SK-N-SH treated with all-trans-retinoic acid at 6 μM for 48 hours (cell line): ENCODE measurements at regions not wholly inside any gene's neighbourhood (a gene's known extent, or its start where the extent isn't known, plus 50 kb on each side); places are given as distances from the start of the nearest gene placed in this dataset.

ENCODE experiments used
- ATAC-seq: fragments of 200-7000 bp; cut with Tn5 transposase; 3 replicates; pipeline ENCODE4 v1.9.1; 2020; ENCODE audit warnings: mild to moderate bottlenecking, moderate library complexity
- ARNTL ChIP-seq: fragments of 450-650 bp; formaldehyde crosslinking; IDR thresholded peaks from 2 replicates; pipeline ENCODE4 v1.5.0; 2020; ENCODE audit warnings: low read depth, mild to moderate bottlenecking, moderate library complexity, borderline replicate concordance
- BACH2 ChIP-seq: fragments of 250-450 bp; sonication (Bioruptor Pico); IDR thresholded peaks from 2 replicates; pipeline ENCODE4 v1.9.0; 2021; ENCODE audit warnings: mild to moderate bottlenecking, borderline replicate concordance
- CSDC2 ChIP-seq: fragments of 250-450 bp; sonication (Bioruptor Pico); IDR thresholded peaks from 2 replicates; pipeline ENCODE4 v1.5.0; 2020; ENCODE audit warnings: mild to moderate bottlenecking, moderate library complexity
- ESRRG ChIP-seq: fragments of 250-450 bp; sonication (Bioruptor Pico); IDR thresholded peaks from 2 replicates; pipeline ENCODE4 v1.6.1; 2021; ENCODE audit warnings: mild to moderate bottlenecking
- GLIS3 ChIP-seq: fragments of 250-450 bp; sonication (Bioruptor Pico); IDR thresholded peaks from 2 replicates; pipeline ENCODE4 v1.5.0; 2020; ENCODE audit warnings: mild to moderate bottlenecking, moderate library complexity
- ISL1 ChIP-seq: fragments of 250-450 bp; sonication (Bioruptor Pico); IDR thresholded peaks from 2 replicates; pipeline ENCODE4 v2.1.2; 2022; ENCODE audit warnings: mild to moderate bottlenecking, moderate library complexity
- OSR1 ChIP-seq: fragments of 250-450 bp; sonication (Bioruptor Pico); IDR thresholded peaks from 2 replicates; pipeline ENCODE4 v1.8.0; 2022; ENCODE audit warnings: moderate library complexity, mild to moderate bottlenecking, inconsistent platforms
- PPARA ChIP-seq: fragments of 250-450 bp; sonication (Bioruptor Pico); IDR thresholded peaks from 2 replicates; pipeline ENCODE4 v1.5.0; 2020; ENCODE audit warnings: mild to moderate bottlenecking, borderline replicate concordance
- RARB ChIP-seq: fragments of 250-450 bp; sonication (Bioruptor Pico); IDR thresholded peaks from 2 replicates; pipeline ENCODE4 v1.8.0; 2021; ENCODE audit warnings: mild to moderate bottlenecking, moderate library complexity
- SNAI2 ChIP-seq: fragments of 250-450 bp; sonication (Bioruptor Pico); IDR thresholded peaks from 2 replicates; pipeline ENCODE4 v1.5.0; 2020; ENCODE audit warnings: mild to moderate bottlenecking, moderate library complexity
- TCF4 ChIP-seq: fragments of 250-450 bp; sonication (Bioruptor Pico); IDR thresholded peaks from 2 replicates; pipeline ENCODE4 v1.8.0; 2021; ENCODE audit warnings: mild to moderate bottlenecking, moderate library complexity, borderline replicate concordance
- TOX ChIP-seq: fragments of 250-450 bp; sonication (Bioruptor Pico); IDR thresholded peaks from 2 replicates; pipeline ENCODE4 v1.8.0; 2021; ENCODE audit warnings: mild to moderate bottlenecking, moderate library complexity, borderline replicate concordance
- ZC3H10 ChIP-seq: fragments of 250-450 bp; sonication (Bioruptor Pico); IDR thresholded peaks from 2 replicates; pipeline ENCODE4 v1.5.1; 2021; ENCODE audit warnings: mild to moderate bottlenecking, moderate library complexity
- ZFP3 ChIP-seq: fragments of 250-450 bp; sonication (Bioruptor Pico); IDR thresholded peaks from 2 replicates; pipeline ENCODE4 v1.5.0; 2020; ENCODE audit warnings: mild to moderate bottlenecking, moderate library complexity
- ZFP30 ChIP-seq: fragments of 450-650 bp; formaldehyde crosslinking; IDR thresholded peaks from 2 replicates; pipeline ENCODE4 v1.5.0; 2022; ENCODE audit warnings: mild to moderate bottlenecking, moderate library complexity
- ZNF565 ChIP-seq: fragments of 450-650 bp; formaldehyde crosslinking; conservative IDR thresholded peaks from 2 replicates; pipeline ENCODE4 v1.5.0; 2020; ENCODE audit warnings: low read depth, mild to moderate bottlenecking, moderate library complexity
- ZNF70 ChIP-seq: fragments of 450-650 bp; formaldehyde crosslinking; IDR thresholded peaks from 2 replicates; pipeline ENCODE4 v1.5.0; 2020; ENCODE audit warnings: mild to moderate bottlenecking, moderate library complexity
- ZNF8 ChIP-seq: fragments of 450-650 bp; formaldehyde crosslinking; IDR thresholded peaks from 2 replicates; pipeline ENCODE4 v1.5.0; 2020; ENCODE audit warnings: mild to moderate bottlenecking, moderate library complexity
- TF ChIP-seq, protein P1 (sequence below): fragments of 250-450 bp; sonication (Bioruptor Pico); IDR thresholded peaks from 2 replicates; pipeline ENCODE4 v1.5.0; 2020; ENCODE audit warnings: mild to moderate bottlenecking, moderate library complexity
- TF ChIP-seq, protein P2 (sequence below): fragments of 250-450 bp; sonication (Bioruptor Pico); IDR thresholded peaks from 2 replicates; pipeline ENCODE4 v1.8.0; 2020; ENCODE audit warnings: mild to moderate bottlenecking, moderate library complexity, borderline replicate concordance
- TF ChIP-seq, protein P3 (sequence below): fragments of 250-450 bp; sonication (Bioruptor Pico); IDR thresholded peaks from 2 replicates; pipeline ENCODE4 v1.5.1; 2021; ENCODE audit warnings: mild to moderate bottlenecking, moderate library complexity
- TF ChIP-seq, protein P4 (sequence below): fragments of 250-450 bp; sonication (Bioruptor Pico); IDR thresholded peaks from 2 replicates; pipeline ENCODE4 v1.5.1; 2020; ENCODE audit warnings: low read depth, mild to moderate bottlenecking, moderate library complexity
- TF ChIP-seq, protein P5 (sequence below): fragments of 250-450 bp; sonication (Bioruptor Pico); IDR thresholded peaks from 2 replicates; pipeline ENCODE4 v1.8.0; 2021; ENCODE audit warnings: low read depth, mild to moderate bottlenecking, moderate library complexity, borderline replicate concordance

DNA sequence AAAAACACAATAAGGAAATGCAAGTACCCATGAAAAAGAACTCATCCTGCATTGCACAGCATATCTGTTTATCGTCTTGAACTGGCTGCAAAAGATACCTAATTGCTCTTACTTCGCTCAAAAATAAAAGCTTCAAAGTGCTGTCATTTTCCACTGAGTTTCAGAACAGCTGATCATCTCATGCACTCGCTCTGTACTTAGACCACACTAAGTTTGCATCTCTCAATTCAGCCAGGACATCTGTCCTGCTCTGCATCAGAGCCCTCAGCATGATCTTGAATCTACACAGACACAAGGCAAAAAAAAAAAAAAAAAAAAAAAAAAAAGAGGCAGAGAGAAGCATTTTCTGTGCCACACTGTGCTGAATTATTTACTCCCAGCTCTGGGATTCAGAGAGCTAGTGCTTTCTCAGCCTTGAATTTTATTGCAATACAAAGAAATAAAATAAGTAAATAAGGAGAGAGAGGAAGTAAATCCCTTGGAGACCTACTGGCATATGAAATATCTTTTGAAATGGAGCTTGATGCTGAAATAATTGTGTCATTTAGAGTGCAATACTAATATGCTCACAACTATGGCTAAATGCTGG is 81.3 kb downstream of the PPP1R2C start:
- TF ChIP-seq TOX (CRISPR knock-in tag) (no peak), ZNF565 (CRISPR knock-in tag) (no peak), ISL1 (no peak), ZC3H10 (CRISPR knock-in tag) (no peak), GLIS3 (CRISPR knock-in tag) (no peak), SNAI2 (CRISPR knock-in tag) (no peak), ZFP30 (CRISPR knock-in tag) (no peak), BACH2 (CRISPR knock-in tag) (no peak), PPARA (CRISPR knock-in tag) (no peak), ZNF70 (no peak), CSDC2 (CRISPR knock-in tag) (no peak), RARB (no peak), ESRRG (CRISPR knock-in tag) (no peak), ZFP3 (CRISPR knock-in tag) (no peak), ARNTL (no peak), OSR1 (no peak)
- TF ChIP-seq, protein P1, sequence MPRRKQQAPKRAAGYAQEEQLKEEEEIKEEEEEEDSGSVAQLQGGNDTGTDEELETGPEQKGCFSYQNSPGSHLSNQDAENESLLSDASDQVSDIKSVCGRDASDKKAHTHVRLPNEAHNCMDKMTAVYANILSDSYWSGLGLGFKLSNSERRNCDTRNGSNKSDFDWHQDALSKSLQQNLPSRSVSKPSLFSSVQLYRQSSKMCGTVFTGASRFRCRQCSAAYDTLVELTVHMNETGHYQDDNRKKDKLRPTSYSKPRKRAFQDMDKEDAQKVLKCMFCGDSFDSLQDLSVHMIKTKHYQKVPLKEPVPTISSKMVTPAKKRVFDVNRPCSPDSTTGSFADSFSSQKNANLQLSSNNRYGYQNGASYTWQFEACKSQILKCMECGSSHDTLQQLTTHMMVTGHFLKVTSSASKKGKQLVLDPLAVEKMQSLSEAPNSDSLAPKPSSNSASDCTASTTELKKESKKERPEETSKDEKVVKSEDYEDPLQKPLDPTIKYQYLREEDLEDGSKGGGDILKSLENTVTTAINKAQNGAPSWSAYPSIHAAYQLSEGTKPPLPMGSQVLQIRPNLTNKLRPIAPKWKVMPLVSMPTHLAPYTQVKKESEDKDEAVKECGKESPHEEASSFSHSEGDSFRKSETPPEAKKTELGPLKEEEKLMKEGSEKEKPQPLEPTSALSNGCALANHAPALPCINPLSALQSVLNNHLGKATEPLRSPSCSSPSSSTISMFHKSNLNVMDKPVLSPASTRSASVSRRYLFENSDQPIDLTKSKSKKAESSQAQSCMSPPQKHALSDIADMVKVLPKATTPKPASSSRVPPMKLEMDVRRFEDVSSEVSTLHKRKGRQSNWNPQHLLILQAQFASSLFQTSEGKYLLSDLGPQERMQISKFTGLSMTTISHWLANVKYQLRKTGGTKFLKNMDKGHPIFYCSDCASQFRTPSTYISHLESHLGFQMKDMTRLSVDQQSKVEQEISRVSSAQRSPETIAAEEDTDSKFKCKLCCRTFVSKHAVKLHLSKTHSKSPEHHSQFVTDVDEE = no peak
- TF ChIP-seq, protein P2, sequence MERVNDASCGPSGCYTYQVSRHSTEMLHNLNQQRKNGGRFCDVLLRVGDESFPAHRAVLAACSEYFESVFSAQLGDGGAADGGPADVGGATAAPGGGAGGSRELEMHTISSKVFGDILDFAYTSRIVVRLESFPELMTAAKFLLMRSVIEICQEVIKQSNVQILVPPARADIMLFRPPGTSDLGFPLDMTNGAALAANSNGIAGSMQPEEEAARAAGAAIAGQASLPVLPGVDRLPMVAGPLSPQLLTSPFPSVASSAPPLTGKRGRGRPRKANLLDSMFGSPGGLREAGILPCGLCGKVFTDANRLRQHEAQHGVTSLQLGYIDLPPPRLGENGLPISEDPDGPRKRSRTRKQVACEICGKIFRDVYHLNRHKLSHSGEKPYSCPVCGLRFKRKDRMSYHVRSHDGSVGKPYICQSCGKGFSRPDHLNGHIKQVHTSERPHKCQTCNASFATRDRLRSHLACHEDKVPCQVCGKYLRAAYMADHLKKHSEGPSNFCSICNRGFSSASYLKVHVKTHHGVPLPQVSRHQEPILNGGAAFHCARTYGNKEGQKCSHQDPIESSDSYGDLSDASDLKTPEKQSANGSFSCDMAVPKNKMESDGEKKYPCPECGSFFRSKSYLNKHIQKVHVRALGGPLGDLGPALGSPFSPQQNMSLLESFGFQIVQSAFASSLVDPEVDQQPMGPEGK = no peak
- TF ChIP-seq, protein P3, sequence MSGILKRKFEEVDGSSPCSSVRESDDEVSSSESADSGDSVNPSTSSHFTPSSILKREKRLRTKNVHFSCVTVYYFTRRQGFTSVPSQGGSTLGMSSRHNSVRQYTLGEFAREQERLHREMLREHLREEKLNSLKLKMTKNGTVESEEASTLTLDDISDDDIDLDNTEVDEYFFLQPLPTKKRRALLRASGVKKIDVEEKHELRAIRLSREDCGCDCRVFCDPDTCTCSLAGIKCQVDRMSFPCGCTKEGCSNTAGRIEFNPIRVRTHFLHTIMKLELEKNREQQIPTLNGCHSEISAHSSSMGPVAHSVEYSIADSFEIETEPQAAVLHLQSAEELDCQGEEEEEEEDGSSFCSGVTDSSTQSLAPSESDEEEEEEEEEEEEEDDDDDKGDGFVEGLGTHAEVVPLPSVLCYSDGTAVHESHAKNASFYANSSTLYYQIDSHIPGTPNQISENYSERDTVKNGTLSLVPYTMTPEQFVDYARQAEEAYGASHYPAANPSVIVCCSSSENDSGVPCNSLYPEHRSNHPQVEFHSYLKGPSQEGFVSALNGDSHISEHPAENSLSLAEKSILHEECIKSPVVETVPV = no peak
- TF ChIP-seq, protein P4, sequence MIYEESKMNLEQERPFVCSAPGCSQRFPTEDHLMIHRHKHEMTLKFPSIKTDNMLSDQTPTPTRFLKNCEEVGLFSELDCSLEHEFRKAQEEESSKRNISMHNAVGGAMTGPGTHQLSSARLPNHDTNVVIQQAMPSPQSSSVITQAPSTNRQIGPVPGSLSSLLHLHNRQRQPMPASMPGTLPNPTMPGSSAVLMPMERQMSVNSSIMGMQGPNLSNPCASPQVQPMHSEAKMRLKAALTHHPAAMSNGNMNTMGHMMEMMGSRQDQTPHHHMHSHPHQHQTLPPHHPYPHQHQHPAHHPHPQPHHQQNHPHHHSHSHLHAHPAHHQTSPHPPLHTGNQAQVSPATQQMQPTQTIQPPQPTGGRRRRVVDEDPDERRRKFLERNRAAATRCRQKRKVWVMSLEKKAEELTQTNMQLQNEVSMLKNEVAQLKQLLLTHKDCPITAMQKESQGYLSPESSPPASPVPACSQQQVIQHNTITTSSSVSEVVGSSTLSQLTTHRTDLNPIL (CRISPR knock-in tag) = no peak
- TF ChIP-seq, all 23 proteins: peak for 0
- ATAC-seq = no peak

DNA sequence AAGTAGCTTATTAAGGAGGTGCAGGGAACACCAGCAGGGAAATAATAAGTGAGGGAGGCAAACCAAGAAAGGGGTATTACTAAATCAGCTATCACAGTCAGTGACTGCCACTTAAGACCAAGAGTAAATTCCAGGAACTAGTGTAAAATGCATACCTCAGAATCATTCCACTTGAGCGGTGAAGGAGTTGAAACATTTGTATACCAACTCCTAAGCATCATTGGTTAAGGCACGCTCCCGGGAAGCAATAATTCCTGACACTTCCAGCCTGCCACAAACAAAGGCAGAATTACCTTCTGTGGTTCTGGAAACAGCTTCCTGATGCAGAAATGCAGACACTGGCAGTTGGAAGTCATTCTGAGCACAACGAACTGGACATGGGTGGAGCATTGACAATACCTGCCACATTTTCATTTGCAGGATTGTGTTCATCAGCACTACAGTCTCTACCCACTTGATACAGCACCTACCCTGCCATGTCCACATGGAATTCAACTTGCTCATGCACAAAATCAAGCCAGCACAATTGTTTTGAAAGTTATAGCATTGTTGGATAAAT is 82.1 kb downstream of the PPP1R2C start:
- ATAC-seq = no peak
- no peak for TF ChIP-seq ZNF70
- TF ChIP-seq PPARA (CRISPR knock-in tag) = no peak
- no peak for TF ChIP-seq ARNTL
- TF ChIP-seq ZFP3 (CRISPR knock-in tag) = no peak
- TF ChIP-seq TOX (CRISPR knock-in tag) = no peak
- TF ChIP-seq, protein P5, sequence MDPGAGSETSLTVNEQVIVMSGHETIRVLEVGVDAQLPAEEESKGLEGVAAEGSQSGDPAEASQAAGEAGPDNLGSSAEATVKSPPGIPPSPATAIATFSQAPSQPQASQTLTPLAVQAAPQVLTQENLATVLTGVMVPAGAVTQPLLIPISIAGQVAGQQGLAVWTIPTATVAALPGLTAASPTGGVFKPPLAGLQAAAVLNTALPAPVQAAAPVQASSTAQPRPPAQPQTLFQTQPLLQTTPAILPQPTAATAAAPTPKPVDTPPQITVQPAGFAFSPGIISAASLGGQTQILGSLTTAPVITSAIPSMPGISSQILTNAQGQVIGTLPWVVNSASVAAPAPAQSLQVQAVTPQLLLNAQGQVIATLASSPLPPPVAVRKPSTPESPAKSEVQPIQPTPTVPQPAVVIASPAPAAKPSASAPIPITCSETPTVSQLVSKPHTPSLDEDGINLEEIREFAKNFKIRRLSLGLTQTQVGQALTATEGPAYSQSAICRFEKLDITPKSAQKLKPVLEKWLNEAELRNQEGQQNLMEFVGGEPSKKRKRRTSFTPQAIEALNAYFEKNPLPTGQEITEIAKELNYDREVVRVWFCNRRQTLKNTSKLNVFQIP (CRISPR knock-in tag) = no peak
- no peak for TF ChIP-seq TCF4
- TF ChIP-seq, protein P3 = no peak
- TF ChIP-seq, protein P4 (CRISPR knock-in tag) = no peak
- no peak for TF ChIP-seq ISL1
- no peak for TF ChIP-seq OSR1
- no peak for TF ChIP-seq ZFP30 (CRISPR knock-in tag)
- TF ChIP-seq SNAI2 (CRISPR knock-in tag) = no peak
- no peak for TF ChIP-seq GLIS3 (CRISPR knock-in tag)
- TF ChIP-seq BACH2 (CRISPR knock-in tag) = no peak
- TF ChIP-seq ZNF8 = no peak
- TF ChIP-seq, protein P2 = no peak
